NCI-H1048 (cell line): ENCODE measurements at regions not wholly inside any gene's neighbourhood (a gene's known extent, or its start where the extent isn't known, plus 50 kb on each side); places are given as distances from the start of the nearest gene placed in this dataset.

Experiments
- DNase-seq: peaks from one replicate; lab custom pipeline; 2025; lab: John Stamatoyannopoulos, UW

DNA sequence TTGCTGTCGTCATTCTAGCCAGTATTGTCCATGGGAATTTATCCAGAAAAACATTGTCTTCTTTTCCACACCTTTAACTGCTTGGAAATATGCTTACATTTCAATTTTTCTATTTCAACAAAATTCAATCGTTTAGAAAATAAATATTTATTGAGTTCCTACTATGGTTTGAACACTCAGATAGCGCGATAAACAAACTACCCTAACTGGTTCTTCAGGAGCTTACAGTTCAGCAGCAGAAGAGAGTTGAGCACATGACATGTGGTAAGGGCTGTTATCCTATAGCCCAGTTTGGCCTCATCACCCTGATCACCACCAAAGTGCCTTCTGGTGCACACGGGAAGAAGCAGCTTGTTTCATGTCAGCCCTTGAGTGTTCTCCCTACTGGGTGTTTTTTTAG lies 375.2 kb upstream of the SMIM21 start:
- no peak for DNase-seq

- DNase-seq = no peak
Observed at GRCh38 chr18:75801178-75801577, 373.7 kb upstream of the SMIM21 start.

- no peak for DNase-seq
Observed at GRCh38 chr18:75800331-75800648, 372.8 kb upstream of the SMIM21 start.

- no peak for DNase-seq
Observed at GRCh38 chr18:75799449-75800330, 372.2 kb upstream of the SMIM21 start.

DNA sequence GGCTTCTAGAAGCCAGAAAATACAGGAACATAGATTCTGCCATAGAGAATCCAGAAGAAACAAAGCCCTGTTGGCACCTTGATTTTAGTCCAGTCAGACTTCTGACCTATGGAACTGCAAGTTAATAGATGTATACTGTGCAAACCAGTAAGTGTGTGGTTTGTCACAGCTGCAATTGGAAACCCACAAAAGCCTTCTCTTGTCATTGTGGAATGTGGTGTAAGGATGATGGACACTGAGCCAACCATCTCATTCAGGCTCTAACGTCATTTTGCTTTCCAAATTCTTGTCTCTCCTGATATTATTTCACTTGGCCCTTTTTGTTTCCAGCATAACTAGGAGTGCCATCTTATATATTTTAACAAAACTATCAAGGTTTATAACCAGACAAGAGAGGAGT lies 369.5 kb upstream of the SMIM21 start:
- no peak for DNase-seq

- no peak for DNase-seq
Observed at GRCh38 chr18:75790796-75791195, 363.3 kb upstream of the SMIM21 start.

- DNase-seq = no peak
Observed at GRCh38 chr18:75790111-75790510, 362.6 kb upstream of the SMIM21 start.

DNA sequence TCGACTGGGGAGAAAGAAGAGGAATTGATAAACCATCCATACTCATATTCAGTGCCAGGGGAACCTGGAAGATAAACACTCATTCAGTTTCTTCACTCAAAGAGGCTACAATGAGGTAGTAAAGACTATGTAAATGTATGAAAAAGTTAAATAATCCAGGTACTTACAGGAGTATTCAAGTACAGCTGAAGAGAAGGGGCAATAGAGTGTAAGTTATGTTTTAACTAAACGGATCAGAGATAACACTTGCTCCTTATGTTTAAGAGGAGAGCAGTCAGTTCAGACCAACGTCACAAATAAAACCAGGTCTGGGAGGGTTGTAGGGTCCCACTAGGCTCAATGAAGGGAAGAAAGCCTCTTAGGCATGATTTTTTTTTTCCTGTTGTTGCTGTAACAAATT lies 358.3 kb upstream of the SMIM21 start:
- DNase-seq = no peak

DNA sequence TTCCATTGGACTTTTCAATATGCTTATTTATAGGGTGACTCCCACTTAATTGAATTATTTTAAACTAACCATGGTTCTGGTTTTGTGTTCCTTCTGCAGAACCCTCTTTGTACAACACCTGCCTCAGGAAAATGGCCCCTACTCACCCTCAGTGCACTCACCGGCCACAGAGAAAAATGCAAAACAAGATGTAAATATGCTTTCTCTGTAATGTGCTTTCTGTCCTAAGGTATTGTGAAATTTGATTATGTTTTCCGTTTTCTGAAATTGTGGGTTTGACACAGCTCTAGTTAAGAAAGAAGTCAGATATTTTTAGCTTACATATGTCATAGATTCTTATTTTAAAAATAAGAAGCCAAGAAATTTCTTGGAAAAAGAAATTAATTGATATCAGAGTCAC lies 357.7 kb upstream of the SMIM21 start:
- no peak for DNase-seq

DNA sequence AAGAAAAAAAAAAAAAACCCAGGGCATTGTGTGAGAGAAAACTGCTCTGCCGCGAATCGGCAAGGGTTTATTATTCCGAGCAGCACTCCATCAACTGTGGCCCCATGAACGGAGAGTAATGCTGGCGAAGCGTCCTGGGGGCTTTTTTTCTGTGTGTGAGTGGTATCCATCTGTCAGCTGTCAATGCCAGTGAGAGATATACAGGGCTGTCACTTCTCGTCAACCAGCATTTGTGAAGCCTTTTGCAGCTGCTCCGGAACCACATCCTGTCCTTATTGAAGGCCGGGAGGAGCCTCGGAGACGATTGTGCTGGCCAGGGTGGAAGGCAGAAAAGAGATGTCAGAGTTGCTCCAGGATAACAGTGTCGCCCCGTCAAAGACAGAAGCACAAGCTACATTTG lies 356.9 kb upstream of the SMIM21 start:
- no peak for DNase-seq

DNA sequence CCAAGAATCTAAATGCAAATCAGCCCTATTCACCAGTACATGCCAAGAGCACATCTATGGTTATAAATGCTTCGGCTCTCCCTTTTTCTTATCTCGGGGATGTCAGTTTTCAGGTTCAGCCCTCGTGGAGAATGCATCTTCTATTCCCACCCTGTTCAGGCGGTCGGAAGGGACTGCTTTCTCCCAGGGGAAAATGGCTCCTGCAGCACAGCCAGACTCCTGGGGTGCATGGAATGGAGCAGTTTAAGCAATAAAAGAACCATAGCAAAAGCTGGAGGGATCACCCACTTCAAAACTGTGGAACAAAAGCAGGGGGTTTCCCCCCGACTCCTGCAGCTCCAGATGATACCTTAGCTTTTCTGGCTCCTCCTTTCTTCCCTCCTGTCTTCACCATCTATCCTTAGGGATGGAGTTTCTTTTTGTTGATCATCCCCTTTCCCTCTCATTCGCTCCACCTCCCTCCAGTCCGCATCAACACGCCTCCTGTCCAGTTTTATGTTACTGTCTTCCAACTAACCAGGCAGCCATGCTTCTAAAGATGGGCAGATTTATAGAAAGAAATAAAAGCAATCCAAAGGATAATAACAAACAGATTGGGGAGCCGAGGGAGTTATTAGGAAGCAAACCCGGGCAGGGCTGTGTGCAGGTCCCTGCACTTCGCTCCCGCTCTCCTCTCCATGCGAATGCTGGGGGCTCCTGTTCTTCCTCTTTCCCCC lies 356.2 kb upstream of the SMIM21 start:
- no peak for DNase-seq

GRCh38 chr18:75782826-75783225 lies 355.3 kb upstream of the SMIM21 start:
- DNase-seq = no peak

DNA sequence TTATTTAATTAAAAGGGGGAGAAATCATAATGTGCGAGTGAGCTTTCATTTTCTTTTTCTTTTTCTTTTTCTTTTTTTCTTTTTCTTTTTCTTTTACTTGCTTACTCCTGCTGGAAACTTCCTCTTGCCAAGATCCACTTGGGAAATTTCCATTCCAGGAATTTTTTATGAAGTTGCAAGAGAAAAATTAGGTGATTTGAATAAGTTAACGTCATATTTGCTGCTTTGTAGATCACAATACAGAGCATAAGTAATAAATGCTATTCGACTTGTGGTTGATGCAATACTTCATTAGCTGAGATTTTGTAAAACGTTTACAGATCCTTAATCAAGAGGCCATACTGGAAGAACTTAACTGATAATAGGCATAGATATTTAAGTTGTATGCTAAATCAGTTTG lies 354.7 kb upstream of the SMIM21 start:
- no peak for DNase-seq

- DNase-seq = no peak
Observed at GRCh38 chr18:75779910-75780309, 352.4 kb upstream of the SMIM21 start.

DNA sequence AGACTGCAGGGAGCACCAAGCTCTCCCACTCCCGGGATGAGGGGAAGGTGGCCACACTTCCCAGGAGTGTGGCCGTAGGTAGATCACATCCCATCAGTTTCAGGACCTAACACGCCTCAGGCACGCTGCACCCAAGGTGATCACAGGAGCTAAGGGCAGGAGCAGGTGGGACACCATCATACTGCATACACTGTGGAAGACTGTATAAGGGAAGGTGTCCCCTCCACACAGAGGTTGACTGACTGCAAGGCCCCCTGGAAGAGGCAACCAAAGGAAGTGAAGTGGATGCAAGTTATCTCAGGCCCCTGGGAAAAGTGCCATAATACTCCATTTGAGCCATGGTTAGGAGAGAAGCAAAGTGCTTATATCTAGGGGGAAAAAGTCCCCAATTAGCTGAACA lies 351.9 kb upstream of the SMIM21 start:
- DNase-seq = no peak

DNA sequence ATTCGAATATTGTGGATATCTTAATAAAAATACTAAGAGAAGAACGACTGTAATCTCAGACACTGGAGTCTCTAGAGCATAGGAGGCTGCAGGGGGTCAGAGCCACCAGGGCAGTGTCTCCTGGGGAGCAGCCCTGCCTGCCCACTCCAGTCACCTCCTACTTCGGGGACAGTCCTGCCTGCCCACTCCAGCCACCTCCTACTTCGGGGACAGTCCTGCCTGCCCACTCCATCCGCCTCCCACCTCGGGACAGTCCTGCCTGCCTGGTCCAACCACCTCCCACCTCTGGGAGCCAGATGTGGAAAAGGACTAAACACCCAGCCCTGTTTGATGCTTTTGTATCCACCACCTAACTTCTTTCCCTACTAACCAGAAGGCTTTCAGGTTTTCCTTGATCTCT lies 350.1 kb upstream of the SMIM21 start:
- DNase-seq = no peak

DNA sequence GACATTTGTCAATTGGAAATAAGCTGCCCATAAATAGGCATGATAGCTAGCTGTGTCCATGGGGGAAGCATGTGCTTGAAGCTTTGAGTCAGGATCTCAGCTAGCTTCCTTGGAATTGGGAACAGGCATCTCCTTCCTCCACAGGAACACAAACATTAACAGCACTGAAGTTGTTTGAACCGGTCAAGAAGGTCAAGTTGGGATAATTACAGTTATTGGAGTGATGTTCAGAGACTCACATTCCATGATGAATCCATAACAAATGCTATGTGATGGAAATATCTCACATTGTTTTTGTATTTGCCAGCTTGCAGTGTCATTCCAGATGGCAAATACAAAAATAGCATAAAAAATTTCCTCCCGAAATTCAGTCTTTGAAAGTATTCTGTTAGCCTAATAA lies 347.6 kb upstream of the SMIM21 start:
- DNase-seq = no peak

- no peak for DNase-seq
Observed at GRCh38 chr18:75773618-75774017, 346.1 kb upstream of the SMIM21 start.

DNA sequence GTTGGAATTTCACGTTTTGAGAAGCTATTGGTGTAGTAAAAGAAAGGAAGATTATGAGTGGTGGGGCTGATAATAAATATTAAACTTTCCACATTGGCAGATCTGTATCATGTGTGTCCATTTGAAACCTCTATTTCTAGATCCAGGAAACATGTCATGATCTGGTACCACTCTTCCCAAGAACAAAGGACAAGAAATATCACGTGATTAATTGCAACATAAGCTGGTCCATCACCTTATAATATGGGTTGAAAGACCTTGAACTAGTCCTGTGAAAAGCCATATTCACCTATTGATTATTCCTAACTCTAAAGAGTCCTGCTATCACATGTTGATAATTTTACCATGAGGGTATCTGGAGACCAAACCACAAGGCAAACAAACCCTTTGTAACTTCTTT lies 335.3 kb upstream of the SMIM21 start:
- DNase-seq = no peak

- DNase-seq = no peak
Observed at GRCh38 chr18:75760208-75760607, 332.7 kb upstream of the SMIM21 start.

- no peak for DNase-seq
Observed at GRCh38 chr18:75757951-75758350, 330.4 kb upstream of the SMIM21 start.

- DNase-seq = no peak
Observed at GRCh38 chr18:75754433-75754832, 326.9 kb upstream of the SMIM21 start.

GRCh38 chr18:75753753-75754152 lies 326.2 kb upstream of the SMIM21 start:
- DNase-seq = no peak
